NCI-H1694 treated with DMSO at 0.1 percent for 48 hours (cell line): ENCODE measurements at regions not wholly inside any gene's neighbourhood (a gene's known extent, or its start where the extent isn't known, plus 50 kb on each side); places are given as distances from the start of the nearest gene placed in this dataset.
"Not testable (repeated sequence)": the region's sequence is repeated elsewhere in the genome, so short reads cannot be mapped to it uniquely, and the experiment has no call there.

Experiments
- DNase-seq: peaks from one replicate; lab custom pipeline; 2025; lab: John Stamatoyannopoulos, UW

DNA sequence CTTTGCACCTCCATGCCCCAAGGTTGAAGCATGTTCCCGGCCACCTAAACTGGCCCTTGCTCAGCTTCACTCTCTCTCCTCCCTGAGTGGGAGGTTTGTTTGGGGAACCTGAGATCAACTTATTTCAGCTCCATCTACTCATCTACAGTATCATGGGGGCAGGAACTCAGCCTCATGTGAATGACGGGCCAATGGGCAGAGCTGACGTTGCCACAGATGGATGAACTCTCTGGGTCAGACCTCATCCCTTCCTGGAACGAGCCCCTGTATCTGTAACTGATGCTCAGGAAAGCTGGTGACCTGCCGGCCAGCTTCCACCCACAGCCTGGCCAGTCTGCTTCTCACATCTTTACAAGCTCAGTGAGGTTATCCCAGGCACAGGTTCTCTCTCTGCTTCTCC, 369.6 kb downstream of the IRX2 start:
- DNase-seq: no peak

DNA sequence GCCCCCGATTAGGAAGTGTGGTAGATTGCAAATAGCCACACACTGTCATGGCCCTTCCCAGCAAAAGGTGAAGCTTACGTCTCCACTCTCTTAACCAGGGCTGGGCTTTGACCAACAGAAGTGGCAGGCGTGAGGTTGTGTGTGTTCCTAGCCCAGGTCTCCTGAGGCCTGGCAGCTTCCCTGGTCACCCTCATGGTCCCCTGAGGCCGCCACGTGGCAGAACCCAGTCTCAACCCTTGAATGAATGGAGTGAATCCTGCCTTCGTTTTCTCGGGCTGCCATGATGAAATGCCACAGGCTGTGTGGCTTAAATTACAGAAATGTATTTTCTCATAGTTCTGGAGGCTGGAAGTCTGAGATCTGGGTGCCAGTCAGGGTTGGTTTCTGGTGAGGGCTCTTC, 370.4 kb downstream of the IRX2 start:
- no peak for DNase-seq

DNA sequence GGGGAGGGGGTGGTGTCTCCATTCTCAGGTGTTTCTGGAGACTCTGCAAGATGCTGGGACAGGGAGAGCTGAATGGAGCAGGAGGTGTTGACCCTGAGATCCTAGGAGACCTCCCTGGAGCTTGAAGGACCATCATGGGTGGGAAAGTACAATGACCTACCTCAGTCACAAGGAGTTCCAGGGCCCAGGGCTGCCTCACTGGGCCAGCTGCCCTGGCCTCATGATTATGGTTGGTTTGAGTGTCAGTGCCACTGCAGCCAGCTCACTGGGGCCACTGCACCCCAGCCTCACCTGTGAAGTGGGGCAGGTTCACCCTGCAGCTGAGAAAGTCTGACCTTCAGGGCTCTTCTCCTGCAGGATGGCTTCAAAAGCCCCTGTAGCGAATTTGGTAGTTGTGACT, 372.5 kb downstream of the IRX2 start:
- no peak for DNase-seq

DNA sequence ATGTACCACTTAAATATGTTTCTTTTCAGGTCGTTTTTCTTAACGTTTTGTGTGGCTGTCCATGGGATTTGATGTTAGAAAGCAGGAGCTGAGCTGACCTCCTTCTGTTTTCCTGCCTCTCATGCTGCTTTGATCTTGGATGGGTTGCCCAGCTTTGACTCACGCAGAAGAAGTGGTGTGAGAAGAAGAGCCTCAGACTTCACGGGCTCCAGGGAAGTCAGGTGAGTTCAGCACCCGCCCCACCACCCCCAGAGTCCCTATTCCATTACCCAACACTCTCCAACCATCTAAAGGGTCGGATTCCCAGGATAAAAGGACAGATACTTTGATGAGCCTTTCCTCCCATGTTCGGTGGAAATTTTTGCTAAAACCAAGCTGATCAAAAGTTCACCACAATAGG, 373.4 kb downstream of the IRX2 start:
- no peak for DNase-seq

DNA sequence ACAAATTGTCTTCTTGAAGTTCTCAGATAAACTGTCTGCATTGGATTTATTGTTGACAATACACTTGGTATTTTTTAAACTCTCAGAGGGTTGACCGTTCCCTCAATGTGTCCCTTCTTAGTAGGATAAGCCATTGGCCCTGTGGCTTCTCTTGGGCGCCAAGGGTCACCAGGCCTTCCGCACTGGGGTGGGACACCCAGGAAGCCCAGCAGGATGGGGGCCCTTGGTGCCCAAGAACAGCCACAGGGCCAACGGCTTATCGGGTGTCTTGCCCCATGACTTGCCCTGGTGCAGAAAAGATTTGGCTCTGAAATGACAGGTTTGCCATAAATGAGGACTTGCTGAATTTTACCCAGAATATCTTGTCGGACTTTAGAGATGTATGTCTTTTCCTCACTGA, 375.0 kb downstream of the IRX2 start:
- DNase-seq: no peak

DNA sequence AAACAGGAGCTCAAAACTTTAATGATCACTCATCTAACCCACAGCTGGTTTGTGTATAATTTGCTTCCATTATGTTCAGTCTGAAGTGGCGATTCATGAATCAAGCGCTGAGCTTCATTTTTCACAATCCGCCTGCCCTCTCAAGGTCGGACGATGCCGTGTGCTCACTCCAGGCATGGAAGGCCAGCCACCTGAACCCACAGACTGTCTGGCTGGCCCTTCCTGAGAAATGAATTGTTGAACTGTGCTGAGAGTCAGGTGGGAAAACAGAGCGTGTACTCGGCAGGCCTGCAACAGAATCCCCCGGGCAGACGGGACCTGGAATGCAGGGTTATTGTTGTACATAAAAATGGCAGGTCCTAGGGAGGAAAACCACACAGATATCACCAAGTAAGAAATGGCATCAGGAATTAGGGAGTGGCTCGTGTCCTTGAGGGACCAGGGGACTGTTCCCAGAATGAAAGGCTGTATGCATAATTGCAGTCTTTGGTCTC, 375.7 kb downstream of the IRX2 start:
- DNase-seq: no peak

DNA sequence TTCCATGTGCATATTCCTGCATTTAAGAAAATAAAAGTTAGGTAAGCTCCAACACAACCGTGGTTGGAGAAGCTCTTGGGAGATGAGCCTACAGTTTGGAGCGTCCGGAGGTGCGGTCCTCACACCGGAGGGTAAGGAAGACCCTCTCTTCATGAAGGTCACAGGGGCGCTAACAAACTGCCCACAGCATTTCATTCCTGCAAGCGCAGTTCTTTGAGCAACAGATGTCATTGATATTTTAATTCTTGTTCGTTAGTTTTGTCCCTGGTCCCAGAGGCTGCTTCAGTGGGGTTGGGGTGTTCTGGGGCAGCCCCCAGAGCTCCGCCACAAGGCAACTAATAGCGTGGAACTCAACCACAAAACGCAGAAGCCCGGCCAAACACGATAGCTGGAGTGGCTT, 376.2 kb downstream of the IRX2 start:
- DNase-seq: no peak

DNA sequence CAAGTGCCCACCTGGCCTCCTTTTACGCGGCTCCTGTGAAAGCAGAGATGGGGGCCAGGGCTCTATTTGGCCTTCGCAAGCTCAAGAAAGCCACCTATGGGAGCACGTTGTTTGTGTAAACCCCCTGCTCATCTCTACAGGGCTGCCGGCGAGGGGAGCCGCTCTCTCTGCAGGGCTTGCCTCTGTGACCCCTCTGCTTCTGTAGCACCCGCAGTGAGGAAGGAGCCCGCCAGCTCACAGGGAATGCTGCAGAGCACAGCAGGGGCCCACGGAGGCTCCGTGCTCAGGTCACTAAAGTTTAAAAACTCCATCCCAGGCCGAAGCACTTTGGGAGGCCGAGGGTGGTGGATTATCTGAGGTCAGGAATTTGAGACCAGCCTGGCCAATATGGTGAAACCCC, 376.8 kb downstream of the IRX2 start:
- no peak for DNase-seq

DNA sequence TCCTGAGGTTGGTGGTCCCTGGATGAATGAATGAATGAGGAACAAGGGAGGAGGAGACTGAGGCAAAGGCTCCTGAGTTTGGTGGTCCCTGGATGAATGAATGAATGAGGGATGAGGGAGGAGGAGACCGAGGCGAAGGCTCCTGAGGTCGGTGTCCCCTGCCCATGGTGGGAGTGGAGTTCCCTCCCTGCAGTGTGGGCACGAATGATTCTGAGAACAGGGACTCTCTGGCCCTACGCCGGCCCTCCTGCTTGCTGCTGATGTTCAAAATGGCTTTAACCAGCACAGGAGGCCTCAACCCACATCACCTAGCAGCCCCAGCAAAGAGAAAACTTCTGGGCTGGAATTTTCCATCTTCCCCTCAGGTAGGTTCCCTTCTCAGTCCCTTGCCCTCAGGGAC, 377.8 kb downstream of the IRX2 start:
- no peak for DNase-seq

DNA sequence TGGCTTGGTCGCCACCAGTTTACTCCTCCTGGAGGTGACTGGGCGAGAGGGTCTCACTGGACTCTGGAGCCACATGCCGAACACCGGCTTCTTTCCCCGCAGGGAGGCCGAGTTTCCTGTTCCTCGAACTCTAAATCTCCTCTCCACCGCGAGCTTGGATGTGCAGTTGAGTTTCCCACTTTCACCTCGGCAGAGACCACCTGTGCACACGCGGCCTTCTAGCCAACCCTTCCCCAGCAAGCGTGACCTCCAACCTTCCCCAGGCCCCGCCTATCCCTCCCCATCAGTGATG, 380.1 kb downstream of the IRX2 start:
- DNase-seq: no peak

DNA sequence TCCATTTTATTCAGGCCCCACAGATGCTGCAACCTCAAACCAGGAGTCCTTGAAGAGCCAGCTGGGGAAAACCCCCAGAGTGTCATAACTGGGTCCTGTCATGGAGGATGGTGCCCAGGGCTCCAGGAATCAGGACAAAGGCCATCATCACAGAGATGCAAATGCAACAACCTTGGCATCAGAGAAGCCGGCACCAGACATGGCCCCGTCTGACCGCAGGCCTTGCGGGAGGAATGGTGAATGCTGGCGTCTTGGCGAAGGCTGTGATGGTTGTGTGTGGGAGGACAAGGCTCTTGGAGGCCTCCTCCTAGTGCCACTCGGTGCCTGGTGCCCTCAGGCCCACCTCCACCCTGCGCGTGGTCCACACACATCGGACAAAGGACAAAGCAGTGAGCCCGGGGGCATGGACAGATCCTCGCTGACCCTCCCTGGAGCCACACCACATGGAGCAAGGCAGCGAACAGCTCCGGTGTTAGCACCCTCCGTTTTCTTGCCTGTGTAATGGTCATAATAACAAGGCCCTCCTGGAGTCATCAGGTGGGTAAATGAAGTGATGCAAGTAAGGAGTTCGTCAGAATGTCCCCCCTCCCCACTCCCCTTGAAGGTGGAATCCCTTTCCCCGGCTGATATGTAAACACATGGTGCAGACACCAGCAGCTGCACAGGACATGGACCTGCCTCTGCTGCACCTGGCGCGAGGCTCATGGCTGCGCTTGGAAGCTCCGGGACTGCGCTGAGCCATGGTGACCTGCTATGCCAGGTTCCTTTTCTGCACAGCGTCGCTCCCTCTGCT, 380.7 kb downstream of the IRX2 start:
- no peak for DNase-seq

DNA sequence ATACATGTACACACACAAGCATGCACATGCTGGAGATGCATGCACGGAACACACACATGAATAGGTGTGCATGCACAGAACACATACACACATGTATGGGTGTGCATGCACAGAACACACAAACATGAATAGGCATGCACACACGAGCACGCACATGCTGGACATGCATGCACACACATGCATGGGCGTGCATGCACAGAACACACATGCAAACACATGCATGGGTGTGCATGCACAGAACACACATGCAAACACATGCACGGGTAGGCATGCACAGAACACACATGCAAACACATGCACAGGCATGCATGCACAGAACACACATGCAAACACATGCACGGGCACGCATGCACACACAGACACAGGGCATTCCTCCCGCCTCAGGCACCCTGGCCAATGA, 382.3 kb downstream of the IRX2 start:
- DNase-seq: no peak

DNA sequence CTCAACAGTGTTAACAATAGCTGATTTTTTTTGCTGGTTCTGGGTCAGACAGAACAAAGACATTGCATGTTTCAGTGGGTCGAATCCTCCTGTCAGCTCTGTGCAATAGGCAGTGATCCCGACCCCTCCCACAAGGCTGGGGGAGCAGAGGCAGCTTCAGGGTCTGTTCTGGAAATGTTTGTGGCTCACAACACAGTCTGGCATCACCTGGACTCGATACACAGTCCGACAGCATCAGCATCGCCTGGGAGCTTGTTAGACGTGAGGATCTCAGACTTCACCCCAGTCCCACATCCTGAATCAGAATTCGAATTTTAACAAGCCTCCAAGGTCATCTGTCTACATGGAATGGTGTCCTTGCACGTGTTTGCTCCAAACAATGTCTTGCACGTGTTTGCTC, 384.7 kb downstream of the IRX2 start:
- DNase-seq: no peak

DNA sequence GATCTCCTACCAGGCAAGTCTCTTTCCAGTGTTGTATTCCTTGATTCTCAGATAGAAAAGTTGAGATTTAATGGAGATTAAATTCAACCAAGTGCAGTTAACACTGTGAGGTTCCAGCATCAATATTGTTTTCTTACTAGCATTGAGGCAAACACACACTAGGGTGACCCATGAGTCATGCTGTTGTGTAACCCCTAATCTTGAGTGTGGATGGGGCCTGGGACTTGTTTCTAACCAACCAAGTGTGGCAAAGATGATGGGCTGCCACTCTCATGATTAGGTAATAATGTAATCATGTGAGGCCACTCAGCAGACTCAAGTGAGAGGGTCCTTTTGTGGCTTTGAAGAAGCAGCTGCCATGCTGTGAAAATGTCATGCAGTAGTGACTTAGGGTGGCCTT, 394.2 kb downstream of the IRX2 start:
- DNase-seq: no peak

DNA sequence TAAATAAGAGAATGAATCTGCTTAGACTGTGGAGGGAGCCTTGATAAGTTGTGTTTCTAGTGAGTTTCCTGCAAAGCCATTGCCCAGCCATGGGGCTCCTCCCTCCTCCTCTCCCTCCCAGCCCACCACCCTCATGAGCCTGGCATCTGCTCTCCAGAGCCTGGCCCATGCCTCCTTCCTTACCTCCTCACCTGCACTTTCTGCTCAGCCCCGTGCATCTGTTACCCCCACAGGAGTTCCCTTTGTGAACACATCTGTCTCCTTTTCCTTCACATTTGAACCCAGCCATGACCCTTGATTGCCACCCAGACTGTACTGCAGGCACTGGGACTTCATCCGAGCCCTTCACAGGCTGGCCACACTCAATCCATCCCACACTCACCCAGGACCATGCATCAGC, 395.6 kb downstream of the IRX2 start:
- DNase-seq: no peak

DNA sequence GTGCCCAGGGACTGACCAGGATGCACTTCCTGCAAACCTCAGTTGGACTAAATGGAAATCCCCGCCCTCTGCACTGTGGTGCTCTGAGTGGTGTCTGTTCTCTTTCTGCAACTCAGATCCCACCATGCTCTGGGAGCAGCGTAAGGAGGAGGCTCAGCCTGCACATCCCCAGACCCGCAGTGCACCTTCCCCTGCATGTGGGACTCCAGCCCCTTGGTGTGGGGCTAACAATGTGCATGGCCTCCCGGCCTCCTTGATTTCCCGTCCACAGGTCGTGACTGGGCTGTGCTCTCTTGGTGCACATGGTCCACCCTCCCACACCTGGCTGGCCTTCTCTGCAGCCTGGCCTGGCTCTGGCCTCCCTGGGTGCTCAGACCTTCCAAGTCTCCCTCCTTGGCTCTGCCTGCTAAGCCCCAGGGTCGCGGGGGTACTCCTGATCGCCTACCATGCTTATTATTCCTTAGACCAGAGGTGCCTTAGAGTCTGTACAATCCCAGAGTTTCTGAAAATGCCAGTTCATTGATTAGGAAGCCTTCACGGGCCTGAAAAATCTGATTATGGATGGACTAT, 397.5 kb downstream of the IRX2 start:
- no peak for DNase-seq

DNA sequence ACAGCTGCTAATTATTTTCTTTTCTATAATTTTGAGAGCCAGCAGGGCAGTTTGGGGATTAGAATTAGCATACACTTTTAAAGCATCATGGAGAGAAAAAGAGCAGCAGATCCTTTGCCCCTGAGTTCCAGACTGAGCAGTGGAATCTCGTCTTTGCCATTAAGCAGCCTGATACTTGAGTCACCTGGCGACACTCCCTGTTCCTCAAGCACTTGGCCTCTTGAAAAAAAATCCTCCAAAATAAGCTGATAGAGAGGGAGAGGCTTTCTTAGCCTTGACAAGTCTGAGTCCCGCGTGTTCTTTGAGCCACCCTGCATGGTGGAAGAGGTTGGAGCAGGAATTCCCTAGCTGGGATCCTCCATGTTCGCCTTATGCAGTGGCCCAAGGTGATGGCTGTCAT, 398.3 kb downstream of the IRX2 start:
- no peak for DNase-seq

DNA sequence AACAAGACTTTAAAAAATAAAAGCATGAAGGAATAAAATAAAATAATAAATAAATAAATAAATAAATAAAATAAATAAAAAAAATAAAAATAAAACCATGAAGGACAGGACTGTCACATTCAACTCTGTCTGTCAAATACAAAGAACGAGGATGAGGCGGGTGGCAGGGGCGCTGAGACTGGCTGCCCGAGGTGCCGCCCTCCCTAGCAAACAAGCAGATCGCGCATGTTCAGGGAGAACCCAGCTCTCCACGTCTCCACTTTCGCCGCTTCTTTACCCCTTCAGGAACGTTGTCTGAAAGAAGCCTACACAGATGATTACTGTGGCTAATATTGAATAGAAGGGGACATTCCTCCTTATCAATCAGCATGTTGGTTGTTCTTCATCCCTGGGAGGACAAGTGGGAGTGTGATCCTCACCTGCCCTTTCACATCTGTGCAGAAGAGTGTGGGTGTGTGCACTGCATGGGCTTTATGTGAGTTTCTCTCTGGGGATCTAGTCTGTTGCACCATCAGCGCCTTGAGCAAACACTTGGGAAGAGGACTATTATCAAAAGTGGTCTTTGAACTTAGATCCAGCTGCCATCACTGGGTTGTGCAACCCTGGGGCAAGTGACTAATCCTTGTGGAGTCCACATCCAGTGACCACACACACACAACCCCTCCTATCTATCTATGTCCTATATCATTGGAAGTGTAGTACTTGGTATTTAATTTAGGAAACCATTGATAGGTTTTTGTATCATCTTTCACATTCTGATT, 399.2 kb downstream of the IRX2 start:
- no peak for DNase-seq

DNA sequence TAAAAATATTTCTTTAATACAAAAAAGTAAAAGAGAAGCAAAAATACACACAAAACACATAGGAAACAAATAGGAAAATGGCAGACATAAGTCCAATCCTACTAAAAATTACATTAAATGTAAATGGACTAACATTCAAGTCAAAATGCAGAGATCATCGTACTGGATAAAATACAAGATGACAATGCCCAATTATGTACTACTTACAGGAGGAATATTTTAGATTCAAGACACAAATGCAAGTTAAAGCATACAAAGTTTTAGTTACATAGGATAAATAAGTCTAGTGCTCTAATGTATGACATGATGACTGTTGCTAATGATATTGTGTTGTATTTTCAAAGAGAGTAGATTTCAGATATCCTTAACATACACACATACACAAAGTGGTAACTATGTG, 401.7 kb downstream of the IRX2 start:
- DNase-seq: not testable (repeated sequence)

DNA sequence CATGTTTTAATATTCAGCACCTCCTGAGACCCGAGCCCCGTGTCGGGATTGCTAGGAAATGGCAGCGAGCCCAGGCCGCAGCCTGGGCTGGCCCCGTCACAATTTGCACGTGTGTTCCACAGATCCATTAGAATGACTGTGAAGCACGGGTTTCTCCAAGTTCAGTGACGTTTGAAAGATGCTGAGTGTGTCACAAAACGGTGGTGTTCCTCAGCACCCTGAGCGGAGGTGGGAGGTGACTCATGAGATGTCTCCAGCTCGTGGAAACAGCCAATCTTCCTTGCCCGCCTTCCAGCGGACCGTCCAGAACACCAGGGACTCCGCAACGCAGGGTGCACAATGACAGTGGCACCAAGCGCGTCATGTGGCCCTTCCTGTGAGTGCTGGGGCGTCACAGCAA, 412.8 kb downstream of the IRX2 start:
- no peak for DNase-seq

DNA sequence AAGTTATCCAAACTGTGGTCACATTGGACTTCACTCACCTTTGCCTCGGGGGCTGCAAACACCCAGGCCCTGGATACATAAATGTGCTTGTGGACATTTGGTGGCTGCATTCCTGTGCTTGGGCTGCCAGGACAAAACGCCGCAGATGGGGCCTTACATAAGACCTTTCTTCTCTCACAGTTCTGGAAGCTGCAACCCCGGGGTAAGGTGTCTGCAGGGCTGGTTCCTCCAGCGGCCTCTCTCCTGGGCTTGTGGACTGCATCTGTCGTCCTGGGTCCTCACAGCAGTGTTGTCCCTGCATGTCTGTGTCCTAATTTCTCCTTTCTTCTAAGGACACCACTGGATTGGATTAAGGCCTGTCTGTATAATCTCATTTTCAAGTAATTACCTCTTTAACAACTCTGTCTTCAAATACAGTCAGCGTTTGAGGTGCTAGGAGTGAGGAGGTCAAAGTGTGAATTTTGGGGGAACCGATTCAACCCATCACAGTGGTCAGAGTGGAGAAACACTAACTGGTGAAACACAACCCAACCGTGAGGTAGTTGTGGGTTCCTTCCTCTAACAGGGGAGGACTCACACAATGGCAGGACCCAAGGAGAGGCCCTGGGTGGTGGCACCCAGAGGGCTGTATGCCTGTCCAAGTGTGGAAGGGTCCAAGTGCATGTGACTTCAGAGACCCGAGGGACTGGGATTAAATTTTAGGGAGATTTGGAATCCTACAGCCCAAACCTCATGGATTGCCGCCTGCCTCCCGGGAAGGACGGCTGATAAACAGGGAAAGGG, 415.6 kb downstream of the IRX2 start:
- no peak for DNase-seq

DNA sequence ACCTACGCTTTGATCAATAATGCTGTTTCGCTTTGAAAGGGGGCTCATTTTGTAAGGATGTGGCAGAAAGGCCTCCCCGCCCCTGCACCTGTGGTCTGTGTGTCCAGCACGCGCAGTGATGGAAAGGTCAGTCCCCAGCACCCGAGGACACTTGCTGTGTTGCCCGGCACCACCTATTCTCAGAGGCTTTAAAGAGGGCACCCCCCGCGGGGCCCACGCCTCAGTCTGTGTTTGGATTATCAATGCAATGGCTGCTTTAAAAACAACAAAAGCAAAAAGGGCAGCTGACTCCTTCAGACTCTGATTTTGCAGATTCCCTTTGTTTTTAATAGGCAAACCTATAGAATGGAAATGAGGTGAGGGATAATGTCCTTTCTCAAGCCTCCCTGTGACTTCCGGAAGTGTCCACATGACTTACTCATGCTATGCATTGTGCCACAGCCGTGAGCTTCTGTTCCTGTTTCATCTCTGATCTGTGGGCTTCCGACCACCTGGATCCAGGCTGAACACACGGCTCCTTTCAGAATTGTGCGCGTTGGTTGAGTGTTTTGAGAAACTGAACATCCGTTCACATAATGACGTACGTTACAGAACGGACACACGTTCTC, 416.2 kb downstream of the IRX2 start:
- no peak for DNase-seq
